ENCODE measurements at regions not wholly inside any gene's neighbourhood (a gene's known extent, or its start where the extent isn't known, plus 50 kb on each side); places are given as distances from the start of the nearest gene placed in this dataset.

DNA sequence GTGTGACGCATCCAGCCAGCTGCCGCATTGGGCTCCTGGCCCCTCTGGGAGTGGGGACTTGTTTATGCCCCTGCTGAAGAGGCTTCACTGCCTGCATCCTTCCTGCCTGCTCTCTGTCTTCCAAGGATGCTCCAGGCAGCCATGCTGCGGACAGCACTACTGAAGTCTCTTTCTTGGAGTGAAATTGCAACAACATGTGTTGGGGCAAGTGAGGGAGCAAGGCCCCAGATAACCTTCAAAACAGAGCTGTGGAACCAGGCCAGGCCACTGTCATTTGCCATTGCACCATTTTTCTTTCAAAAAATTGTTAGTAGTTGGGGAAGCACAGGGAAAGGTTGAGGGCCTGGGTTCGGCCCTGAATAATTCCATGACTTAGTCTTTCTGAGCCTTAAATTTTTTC, 169.6 kb upstream of the ADRA1B start:
- Mint-ChIP-seq H3K27me3 (ENCODE audit: low read depth) (no peaks in the 10 kb centered on the region), H3K36me3 (ENCODE audit: insufficient read depth) (no peaks in the 10 kb centered on the region), H3K4me3 (no peak overlapping the region), H3K4me1 (ENCODE audit: low read depth) (peaks cover 4% of the 10 kb centered on the region), H3K9me3 (peaks cover 5% of the 10 kb centered on the region)
- DNase-seq (no peak), ATAC-seq (no peak)

DNA sequence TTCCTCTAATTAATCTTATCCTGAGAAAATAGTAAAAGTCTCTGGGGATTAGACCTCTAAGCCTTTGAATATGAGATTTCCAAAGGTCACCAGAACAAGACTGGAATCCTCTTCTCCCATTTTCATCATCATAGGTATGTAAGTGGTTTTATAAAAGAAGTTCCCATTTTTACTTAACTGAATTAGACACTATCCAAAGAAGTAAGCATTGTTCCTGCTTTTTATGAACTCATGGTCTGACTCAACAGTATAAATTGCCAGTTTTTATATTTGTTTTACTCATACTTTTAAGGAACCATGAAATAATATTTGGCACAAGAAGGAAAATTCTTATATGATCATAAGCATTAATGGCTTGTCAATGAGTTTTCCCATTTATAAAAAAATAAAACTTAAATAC, 167.1 kb upstream of the ADRA1B start:
- no peak overlapping the region for H3K4me3 Mint-ChIP-seq
- DNase-seq (no peak), ATAC-seq (no peak)
- peaks cover 4% of the 10 kb centered on the region for H3K4me1 Mint-ChIP-seq (ENCODE audit: low read depth)
- no peaks in the 10 kb centered on the region for H3K36me3 Mint-ChIP-seq (ENCODE audit: insufficient read depth)
- no peaks in the 10 kb centered on the region for H3K27me3 Mint-ChIP-seq (ENCODE audit: low read depth)
- peaks cover 5% of the 10 kb centered on the region for H3K9me3 Mint-ChIP-seq

DNA sequence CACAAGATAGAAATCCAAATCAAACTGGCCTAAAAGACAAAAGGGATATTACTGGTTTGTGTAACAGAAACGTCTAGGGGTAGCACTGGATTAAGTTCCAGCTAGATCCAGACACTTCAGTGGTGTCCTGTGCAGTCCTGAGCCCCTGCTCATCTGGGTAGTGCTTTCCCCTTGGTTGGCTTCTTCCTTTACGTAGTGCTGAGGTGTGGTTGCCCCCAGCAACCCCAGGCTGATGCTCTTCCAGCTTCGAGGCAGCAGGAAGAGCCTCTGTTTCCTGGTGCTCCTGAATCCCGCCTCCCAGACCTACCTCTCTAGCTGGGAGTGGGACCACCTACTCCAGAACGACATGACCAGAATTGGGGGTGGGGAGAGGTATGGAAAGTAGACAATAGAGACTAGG, 166.1 kb upstream of the ADRA1B start:
- H3K4me3 Mint-ChIP-seq: no peak overlapping the region
- H3K4me1 Mint-ChIP-seq (ENCODE audit: low read depth): peaks cover 4% of the 10 kb centered on the region
- H3K36me3 Mint-ChIP-seq (ENCODE audit: insufficient read depth): no peaks in the 10 kb centered on the region
- DNase-seq: no peak
- peaks cover 5% of the 10 kb centered on the region for H3K9me3 Mint-ChIP-seq
- ATAC-seq: no peak
- H3K27me3 Mint-ChIP-seq (ENCODE audit: low read depth): no peaks in the 10 kb centered on the region

DNA sequence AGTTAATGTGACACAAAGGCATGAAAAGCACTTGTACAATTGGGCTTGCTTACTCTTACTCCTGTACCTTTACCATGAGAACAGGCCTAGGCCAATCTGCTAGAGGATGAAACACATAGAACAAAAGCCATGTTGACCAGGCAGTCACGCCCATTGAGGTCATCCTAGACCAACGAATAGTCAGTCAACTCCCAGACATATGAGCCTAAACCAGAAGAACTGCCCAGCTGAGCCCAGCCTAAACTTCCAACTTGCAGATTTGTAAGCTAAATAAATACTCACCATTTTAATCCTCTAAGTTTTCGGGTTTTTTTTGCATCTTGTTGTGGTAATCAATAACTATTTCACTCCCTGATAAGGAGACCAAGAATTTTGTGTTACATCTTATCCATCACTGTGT, 164.8 kb upstream of the ADRA1B start:
- no peaks in the 10 kb centered on the region for H3K36me3 Mint-ChIP-seq (ENCODE audit: insufficient read depth)
- H3K4me3 Mint-ChIP-seq: no peak overlapping the region

DNA sequence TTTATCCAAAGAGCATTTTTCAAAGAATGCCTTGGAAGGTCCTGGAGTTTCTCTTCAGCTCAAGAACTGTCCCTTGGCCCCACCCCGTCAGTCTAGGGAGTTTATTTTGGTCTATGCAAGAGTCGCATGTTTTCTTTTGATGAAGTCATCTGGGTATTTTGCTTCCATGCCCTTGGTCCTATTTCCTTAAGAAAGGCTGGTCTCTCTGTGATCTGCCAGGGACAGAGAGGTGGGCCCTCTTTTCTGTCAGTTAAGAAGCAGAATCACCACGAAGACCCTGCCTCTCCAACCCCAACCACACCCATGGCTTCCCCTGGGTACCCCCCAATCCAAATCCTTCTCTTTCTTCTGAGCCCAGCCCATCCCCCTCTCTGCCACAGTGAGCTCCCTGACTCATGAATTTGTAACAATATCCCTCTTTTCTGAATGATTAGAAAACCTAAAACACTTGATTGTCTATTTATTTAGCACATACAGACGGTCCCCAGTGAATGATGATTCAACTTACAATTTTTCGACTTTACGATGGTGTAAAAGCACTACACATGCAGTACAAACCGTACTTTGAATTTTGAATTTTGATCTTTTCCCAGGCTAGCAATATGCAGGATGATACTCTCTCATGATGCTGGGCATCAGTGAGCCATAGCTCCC, 163.5 kb upstream of the ADRA1B start:
- H3K4me3 Mint-ChIP-seq: no peak overlapping the region
- DNase-seq (no peak), ATAC-seq (no peak)
- no peaks in the 10 kb centered on the region for H3K36me3 Mint-ChIP-seq (ENCODE audit: insufficient read depth)
- H3K9me3 Mint-ChIP-seq: peaks cover 5% of the 10 kb centered on the region
- peaks cover 4% of the 10 kb centered on the region for H3K4me1 Mint-ChIP-seq (ENCODE audit: low read depth)
- H3K27me3 Mint-ChIP-seq (ENCODE audit: low read depth): no peaks in the 10 kb centered on the region

More for the DNA sequence above, 164.8 kb upstream of the ADRA1B start:
- H3K27me3 Mint-ChIP-seq (ENCODE audit: low read depth): no peaks in the 10 kb centered on the region
- H3K9me3 Mint-ChIP-seq: peaks cover 5% of the 10 kb centered on the region
- ATAC-seq (no peak), DNase-seq (no peak)
- H3K4me1 Mint-ChIP-seq (ENCODE audit: low read depth): peaks cover 4% of the 10 kb centered on the region

DNA sequence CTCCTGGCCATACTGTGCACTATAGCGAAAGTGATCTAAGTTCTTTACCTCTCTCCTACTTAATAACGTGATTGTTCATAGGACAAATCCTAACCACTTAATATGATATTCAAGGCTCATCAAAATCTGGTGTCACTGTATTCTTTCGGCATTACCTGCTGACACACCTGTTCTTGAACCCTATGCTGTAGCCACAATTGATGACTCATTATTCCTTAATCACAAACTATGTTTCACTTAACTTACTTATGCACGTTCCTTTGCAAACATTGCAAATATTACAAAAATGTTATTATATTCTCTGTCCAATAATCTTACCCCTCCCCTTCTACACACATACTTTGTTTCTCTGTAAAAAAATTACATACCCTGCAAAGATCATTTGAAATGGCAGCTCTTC, 158.1 kb upstream of the ADRA1B start:
- no peaks in the 10 kb centered on the region for H3K9me3 Mint-ChIP-seq
- no peak for ATAC-seq
- H3K4me3 Mint-ChIP-seq: no peak overlapping the region
- peaks cover 4% of the 10 kb centered on the region for H3K27me3 Mint-ChIP-seq (ENCODE audit: low read depth)
- DNase-seq: no peak
- no peaks in the 10 kb centered on the region for H3K36me3 Mint-ChIP-seq (ENCODE audit: insufficient read depth)
- peaks cover under 1% of the 10 kb centered on the region for H3K4me1 Mint-ChIP-seq (ENCODE audit: low read depth)

DNA sequence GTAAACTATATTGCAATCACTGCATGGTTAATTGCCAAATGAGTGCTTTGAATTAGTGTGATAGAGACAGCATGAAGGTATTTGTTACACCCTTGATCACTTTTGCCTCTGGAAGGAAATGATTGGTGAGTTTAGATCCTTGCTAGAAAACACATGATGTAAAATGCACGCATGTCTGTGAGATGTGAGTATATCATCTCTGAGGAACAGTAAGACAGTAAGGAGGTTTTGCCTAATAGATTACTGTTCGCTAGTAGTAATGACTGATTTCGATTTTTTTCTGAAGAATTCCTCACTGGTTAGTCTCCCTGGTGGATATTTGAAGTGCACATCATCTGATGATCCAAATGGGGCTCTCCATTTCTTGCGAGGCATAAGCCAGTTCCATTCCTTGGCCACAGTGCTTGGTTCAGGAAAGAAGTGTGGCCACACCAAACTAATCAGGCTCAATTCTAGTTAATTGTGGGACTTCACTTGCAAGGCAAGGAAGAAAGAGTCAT, 156.4 kb upstream of the ADRA1B start:
- no peaks in the 10 kb centered on the region for H3K36me3 Mint-ChIP-seq (ENCODE audit: insufficient read depth)
- ATAC-seq (no peak), DNase-seq (no peak)
- H3K27me3 Mint-ChIP-seq (ENCODE audit: low read depth): peaks cover 4% of the 10 kb centered on the region
- no peaks in the 10 kb centered on the region for H3K9me3 Mint-ChIP-seq
- peaks cover 10% of the 10 kb centered on the region for H3K4me1 Mint-ChIP-seq (ENCODE audit: low read depth)
- no peak overlapping the region for H3K4me3 Mint-ChIP-seq

DNA sequence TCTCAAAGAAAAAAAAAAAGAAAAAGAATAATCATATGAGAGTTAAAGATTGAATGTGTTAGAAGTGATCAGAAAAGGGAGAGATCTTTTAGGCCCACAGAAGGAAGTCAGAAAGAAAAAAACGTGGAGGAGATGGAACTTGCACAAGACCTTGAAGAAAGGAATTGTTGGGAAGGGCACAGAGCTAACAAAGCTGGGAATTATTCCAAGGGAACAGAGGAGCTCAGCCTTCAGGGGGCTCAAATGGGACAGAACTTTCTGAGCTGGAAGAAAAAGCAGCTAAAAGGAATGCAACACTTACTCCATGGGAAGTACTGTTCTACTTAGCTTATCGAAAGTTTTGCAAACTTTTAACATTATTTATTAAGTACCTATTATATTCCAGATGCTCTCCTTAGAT, 153.4 kb upstream of the ADRA1B start:
- Mint-ChIP-seq H3K9me3 (no peaks in the 10 kb centered on the region), H3K36me3 (ENCODE audit: insufficient read depth) (no peaks in the 10 kb centered on the region), H3K4me3 (no peak overlapping the region), H3K27me3 (ENCODE audit: low read depth) (peaks cover 7% of the 10 kb centered on the region), H3K4me1 (ENCODE audit: low read depth) (peaks cover 10% of the 10 kb centered on the region)
- ATAC-seq (no peak), DNase-seq (no peak)

DNA sequence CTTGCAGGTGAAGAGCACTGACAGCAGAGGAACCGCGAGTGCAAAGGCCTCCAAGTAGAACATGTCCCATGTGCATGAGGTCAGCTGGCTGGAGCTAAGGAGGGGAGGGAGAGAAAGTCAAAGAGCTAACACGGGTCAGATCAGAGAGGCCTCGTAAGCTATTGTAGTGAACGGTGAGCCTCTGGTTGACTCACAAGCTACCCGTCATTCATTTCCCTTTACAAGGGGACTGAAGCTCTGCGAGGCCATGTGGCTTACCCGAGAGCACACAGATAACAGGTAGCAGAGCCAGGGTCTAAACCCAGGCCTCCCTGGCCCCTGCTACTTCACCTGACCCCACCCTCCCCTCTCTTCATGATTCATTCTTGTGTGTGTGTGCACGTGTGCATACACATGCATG, 152.7 kb upstream of the ADRA1B start:
- peaks cover 10% of the 10 kb centered on the region for H3K4me1 Mint-ChIP-seq (ENCODE audit: low read depth)
- ATAC-seq (no peak), DNase-seq (no peak)

DNA sequence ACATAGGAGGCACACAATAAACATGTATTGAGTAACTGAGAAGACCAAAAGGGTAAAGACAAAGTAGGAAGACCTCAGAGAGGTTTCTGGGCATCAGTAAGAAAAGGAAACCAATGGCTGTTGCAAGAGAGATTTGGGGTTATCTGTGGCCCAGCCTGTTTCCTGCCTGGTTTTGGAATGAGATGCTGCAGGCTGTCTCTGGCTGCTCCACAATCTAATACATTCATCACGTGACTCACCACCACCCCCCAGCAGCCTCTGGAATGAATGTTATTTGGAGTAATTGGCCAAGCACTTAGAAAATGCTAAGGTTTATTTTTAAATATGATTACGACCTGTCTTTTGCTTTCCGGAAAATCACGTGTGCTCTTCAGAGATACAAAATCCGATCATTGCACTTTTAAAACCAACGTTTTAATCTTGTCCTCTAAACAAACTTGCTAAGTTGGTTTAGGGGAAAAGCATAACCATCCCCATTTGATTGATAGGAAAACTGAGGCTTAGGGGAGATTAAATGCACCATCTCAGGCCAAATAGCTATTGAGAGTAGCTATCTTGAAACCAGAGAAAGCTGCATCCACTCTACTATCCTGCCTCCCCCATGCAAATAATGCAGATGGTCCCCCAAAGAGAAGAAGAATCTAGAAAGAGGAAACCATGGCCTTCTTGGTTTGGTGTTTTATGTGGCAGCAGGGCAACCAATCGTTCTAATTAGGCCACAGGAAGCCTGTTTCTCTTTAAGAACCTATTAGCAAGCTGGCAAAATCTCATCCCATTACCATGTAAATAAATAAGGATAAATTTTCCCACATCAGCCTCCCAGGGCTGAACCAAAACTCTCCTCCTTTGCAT, 151.8 kb upstream of the ADRA1B start:
- no peak for DNase-seq

More for the DNA sequence above, 152.7 kb upstream of the ADRA1B start:
- peaks cover 10% of the 10 kb centered on the region for H3K27me3 Mint-ChIP-seq (ENCODE audit: low read depth)
- H3K9me3 Mint-ChIP-seq: no peaks in the 10 kb centered on the region
- no peak overlapping the region for H3K4me3 Mint-ChIP-seq
- H3K36me3 Mint-ChIP-seq (ENCODE audit: insufficient read depth): no peaks in the 10 kb centered on the region

DNA sequence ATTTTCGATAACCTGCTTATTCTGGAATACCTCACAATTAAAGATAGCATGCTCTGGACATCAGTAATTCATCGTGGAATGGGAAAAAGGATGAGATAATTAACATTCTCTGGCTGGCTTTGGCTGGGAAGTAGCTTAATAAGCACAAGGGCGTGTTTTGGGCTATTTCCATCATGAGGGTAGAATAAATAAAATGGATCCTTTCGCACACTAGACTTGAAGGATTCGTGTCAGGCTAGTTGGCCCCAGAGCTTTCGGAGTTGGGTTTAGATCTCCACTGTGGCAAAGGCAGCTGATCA, 151.2 kb upstream of the ADRA1B start:
- ATAC-seq (no peak), DNase-seq (no peak)
- H3K9me3 Mint-ChIP-seq: no peaks in the 10 kb centered on the region
- H3K4me3 Mint-ChIP-seq: no peak overlapping the region
- no peaks in the 10 kb centered on the region for H3K36me3 Mint-ChIP-seq (ENCODE audit: insufficient read depth)
- peaks cover 10% of the 10 kb centered on the region for H3K4me1 Mint-ChIP-seq (ENCODE audit: low read depth)
- H3K27me3 Mint-ChIP-seq (ENCODE audit: low read depth): peaks cover 14% of the 10 kb centered on the region

More for the DNA sequence above, 151.8 kb upstream of the ADRA1B start:
- H3K36me3 Mint-ChIP-seq (ENCODE audit: insufficient read depth): no peaks in the 10 kb centered on the region
- H3K9me3 Mint-ChIP-seq: no peaks in the 10 kb centered on the region
- H3K27me3 Mint-ChIP-seq (ENCODE audit: low read depth): peaks cover 14% of the 10 kb centered on the region
- H3K4me1 Mint-ChIP-seq (ENCODE audit: low read depth): peaks cover 10% of the 10 kb centered on the region
- no peak for ATAC-seq
- no peak overlapping the region for H3K4me3 Mint-ChIP-seq

DNA sequence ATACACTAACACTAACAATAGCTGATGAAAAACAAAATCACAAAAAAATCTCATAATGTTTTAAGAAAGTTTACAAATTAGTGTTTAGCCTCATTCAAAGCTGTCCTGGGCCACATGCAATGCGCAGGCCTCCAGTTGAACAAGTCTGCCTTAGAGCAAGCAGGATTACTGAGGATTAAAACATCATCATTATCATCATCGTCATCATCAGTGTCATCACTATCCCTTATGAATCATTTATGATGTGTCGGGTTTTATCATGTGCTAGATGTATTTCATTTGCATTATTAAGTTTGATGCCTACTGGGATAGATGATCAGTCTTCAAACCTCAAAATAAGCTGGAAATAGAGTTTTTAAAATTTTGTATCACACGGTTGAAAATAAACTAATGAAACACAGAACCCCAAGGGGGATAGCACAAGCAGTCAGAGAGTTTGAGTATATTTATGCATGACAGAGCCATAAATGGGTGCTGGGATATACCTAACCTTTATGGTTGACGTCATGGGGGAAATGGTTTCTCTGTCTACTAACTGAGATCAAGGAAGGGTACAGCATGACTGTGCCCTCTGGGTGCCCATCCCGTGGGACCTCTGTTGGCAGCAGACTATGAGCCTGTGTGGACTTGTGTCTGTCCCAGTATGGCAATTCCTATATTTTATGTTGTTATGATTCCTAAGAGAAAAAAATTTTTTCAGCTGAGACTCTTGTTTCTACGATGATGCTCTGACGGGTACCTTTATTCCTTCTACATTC, 150.3 kb upstream of the ADRA1B start:
- Mint-ChIP-seq H3K4me3 (no peak overlapping the region), H3K4me1 (ENCODE audit: low read depth) (peaks cover 10% of the 10 kb centered on the region), H3K9me3 (no peaks in the 10 kb centered on the region), H3K27me3 (ENCODE audit: low read depth) (peaks cover 14% of the 10 kb centered on the region), H3K36me3 (ENCODE audit: insufficient read depth) (no peaks in the 10 kb centered on the region)
- DNase-seq (no peak), ATAC-seq (no peak)

DNA sequence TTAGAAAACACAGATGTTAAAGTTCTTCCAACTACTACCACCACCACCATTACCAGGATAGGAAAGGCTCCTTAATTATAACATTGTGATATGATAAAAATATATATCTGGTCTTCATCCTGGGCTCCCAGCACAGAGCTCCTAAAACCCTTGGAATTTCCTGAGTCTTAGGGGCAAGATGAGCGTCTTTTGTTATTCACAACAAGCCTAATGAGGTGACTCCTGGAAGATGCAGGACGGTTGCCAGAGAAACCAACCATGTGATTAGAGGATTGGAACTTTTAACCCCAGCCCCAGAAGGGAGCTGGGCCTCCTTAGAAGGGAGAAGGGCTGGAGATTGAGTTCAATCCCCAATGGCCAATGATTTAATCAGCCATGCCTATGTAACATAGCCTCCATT, 148.0 kb upstream of the ADRA1B start:
- Mint-ChIP-seq H3K36me3 (ENCODE audit: insufficient read depth) (no peaks in the 10 kb centered on the region), H3K4me3 (no peak overlapping the region), H3K9me3 (no peaks in the 10 kb centered on the region), H3K27me3 (ENCODE audit: low read depth) (peaks cover 13% of the 10 kb centered on the region), H3K4me1 (ENCODE audit: low read depth) (peaks cover 12% of the 10 kb centered on the region)
- ATAC-seq (no peak), DNase-seq (no peak)

DNA sequence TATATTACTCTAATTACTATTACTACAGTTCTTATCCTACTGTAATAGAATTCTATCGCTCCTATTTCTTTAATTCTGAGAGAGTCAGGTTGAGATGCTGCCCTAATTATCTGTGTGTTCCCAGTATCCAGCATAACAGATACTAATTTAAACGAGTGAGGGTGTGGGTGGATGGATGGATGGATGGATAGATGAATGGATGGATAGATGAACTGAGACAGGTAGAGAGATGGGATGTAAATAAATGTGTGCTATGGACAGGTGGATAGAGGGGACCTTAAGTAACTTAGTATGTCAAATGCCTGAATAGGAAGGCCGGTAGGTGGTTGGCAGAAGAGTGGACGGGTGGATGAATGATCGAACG, 143.6 kb upstream of the ADRA1B start:
- H3K27me3 Mint-ChIP-seq (ENCODE audit: low read depth): peaks cover 28% of the 10 kb centered on the region
- peaks cover 16% of the 10 kb centered on the region for H3K4me1 Mint-ChIP-seq (ENCODE audit: low read depth)
- no peaks in the 10 kb centered on the region for H3K9me3 Mint-ChIP-seq
- no peaks in the 10 kb centered on the region for H3K36me3 Mint-ChIP-seq (ENCODE audit: insufficient read depth)
- H3K4me3 Mint-ChIP-seq: peak overlapping the region; percentile 42
- ATAC-seq: no peak
- no peak for DNase-seq

Data from activated T-cell treated with anti-CD3 and anti-CD28 coated beads, Interleukin-2, amount 50 U/mL, for 4 hours (primary cell).